ENCODE measurements at regions not wholly inside any gene's neighbourhood (a gene's known extent, or its start where the extent isn't known, plus 50 kb on each side); places are given as distances from the start of the nearest gene placed in this dataset.

DNA sequence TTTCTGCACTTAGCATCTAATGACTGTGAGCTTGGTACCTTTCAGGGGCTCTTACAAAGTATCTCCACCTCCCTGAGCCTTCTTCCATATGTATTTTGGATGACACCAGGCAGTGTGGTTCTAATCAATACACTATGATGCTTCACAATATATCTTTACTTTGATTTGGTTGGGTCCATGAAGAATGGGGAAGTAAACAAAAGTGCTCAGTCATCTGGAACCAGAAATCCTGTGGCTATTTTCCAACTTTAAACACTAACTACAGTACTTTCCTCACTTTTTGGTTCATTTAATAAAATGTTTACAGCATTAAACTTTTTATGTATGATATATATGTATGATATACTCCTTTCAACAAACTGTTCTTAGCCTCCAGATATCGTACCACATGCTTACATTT, 216.4 kb upstream of the AFF2 start:
- Histone ChIP-seq H3K27me3 (replicated peaks; ENCODE audit: insufficient read depth) (no peaks in the 10 kb centered on the region), H3K4me1 (replicated peaks) (no peaks in the 10 kb centered on the region), H3K27ac (no peak overlapping the region), H3K4me3 (no peak overlapping the region), H3K9me3 (no peaks in the 10 kb centered on the region), H3K36me3 (no peaks in the 10 kb centered on the region)
- no peak for TF ChIP-seq POLR2A (IDR thresholded peaks at IDR 0.05)
- DNase-seq (ENCODE audit: low spot score): no peak
- intact Hi-C loops (cut with DNase I): no loop called here
- 92% methylated on average over 1 of the region's 1 CpG for WGBS

DNA sequence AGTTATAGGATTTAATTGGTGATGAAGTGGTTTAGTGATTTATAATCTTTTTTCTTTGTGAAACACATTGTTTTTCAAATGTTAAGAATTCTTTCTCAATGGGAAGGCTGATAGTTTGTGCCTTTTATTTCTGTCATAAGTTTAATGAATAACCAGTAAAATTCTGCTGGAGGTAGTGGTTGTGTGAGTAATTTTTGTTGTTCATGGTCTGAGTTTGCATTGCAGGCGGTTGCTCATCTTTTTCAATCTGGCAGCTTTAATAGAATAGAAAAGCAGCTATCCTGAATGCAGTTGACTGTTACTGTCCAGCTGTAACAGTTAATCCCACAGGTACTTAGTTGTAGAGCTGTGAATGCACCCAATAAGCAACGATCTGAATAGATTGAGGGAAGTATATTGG, 215.6 kb upstream of the AFF2 start:
- intact Hi-C loops (cut with DNase I): no loop called here
- TF ChIP-seq POLR2AphosphoS5 (IDR thresholded peaks at IDR 0.05) (no peak), POLR2A (IDR thresholded peaks at IDR 0.05) (no peak)
- TF ChIP-seq, protein P1, sequence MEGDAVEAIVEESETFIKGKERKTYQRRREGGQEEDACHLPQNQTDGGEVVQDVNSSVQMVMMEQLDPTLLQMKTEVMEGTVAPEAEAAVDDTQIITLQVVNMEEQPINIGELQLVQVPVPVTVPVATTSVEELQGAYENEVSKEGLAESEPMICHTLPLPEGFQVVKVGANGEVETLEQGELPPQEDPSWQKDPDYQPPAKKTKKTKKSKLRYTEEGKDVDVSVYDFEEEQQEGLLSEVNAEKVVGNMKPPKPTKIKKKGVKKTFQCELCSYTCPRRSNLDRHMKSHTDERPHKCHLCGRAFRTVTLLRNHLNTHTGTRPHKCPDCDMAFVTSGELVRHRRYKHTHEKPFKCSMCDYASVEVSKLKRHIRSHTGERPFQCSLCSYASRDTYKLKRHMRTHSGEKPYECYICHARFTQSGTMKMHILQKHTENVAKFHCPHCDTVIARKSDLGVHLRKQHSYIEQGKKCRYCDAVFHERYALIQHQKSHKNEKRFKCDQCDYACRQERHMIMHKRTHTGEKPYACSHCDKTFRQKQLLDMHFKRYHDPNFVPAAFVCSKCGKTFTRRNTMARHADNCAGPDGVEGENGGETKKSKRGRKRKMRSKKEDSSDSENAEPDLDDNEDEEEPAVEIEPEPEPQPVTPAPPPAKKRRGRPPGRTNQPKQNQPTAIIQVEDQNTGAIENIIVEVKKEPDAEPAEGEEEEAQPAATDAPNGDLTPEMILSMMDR (IDR thresholded peaks at IDR 0.05): no peak
- no peak overlapping the region for H3K27ac ChIP-seq
- DNase-seq (ENCODE audit: low spot score): no peak
- no peaks in the 10 kb centered on the region for H3K9me3 ChIP-seq
- H3K27me3 ChIP-seq (replicated peaks; ENCODE audit: insufficient read depth): no peaks in the 10 kb centered on the region
- WGBS: 62% methylated on average over 2 of the region's 2 CpGs
- no peaks in the 10 kb centered on the region for H3K4me1 ChIP-seq (replicated peaks)
- no peak overlapping the region for H3K4me3 ChIP-seq
- H3K36me3 ChIP-seq: no peaks in the 10 kb centered on the region

DNA sequence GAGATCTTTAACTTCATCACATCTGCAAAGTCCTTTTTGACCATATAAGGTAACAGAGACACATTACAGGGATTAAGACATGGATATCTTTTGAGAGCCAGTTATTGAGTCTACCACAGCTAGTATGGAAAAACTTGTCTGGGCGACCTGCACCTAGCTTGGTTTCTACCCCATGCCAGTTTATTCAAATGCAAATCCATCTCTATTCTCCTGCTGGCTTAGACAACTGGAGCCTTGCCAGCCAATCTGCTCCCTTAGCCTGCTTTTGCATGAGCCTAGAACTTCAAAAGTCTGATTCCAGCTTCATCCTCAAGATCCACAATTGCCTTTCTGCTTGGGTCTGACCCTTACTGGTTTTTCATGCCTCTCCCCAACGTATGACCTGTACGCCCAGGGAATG, 212.0 kb upstream of the AFF2 start:
- Histone ChIP-seq H3K27me3 (replicated peaks; ENCODE audit: insufficient read depth) (no peaks in the 10 kb centered on the region), H3K27ac (no peak overlapping the region), H3K36me3 (no peaks in the 10 kb centered on the region), H3K4me1 (replicated peaks) (no peaks in the 10 kb centered on the region), H3K4me3 (no peak overlapping the region), H3K9me3 (no peaks in the 10 kb centered on the region)
- TF ChIP-seq, protein P1 (IDR thresholded peaks at IDR 0.05): no peak
- TF ChIP-seq POLR2AphosphoS5 (IDR thresholded peaks at IDR 0.05): no peak
- no peak for TF ChIP-seq POLR2A (IDR thresholded peaks at IDR 0.05)
- DNase-seq (ENCODE audit: low spot score): no peak
- WGBS: 88% methylated on average over 3 of the region's 3 CpGs
- intact Hi-C loops (cut with DNase I): no loop called here

DNA sequence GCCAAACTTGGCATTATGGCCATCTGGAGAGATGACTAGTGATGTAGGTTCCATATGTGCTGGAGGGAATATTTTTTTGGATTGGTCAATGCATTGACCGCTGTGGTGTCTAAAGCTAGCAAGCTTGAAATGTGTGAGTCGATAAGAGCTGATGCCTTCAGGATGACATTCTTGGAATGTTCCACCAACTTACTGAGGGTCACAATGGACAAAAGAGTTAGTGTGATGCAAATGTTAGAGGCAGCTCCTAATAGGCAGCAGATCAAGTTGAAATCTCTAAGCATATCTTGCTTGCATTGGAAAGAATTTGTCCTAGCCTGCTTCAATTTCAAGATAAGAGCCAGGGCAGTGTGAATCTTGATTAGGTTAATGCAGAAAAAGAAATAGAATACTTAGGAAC, 210.4 kb upstream of the AFF2 start:
- Histone ChIP-seq H3K27ac (no peak overlapping the region), H3K4me1 (replicated peaks) (no peaks in the 10 kb centered on the region), H3K4me3 (no peak overlapping the region), H3K36me3 (no peaks in the 10 kb centered on the region), H3K27me3 (replicated peaks; ENCODE audit: insufficient read depth) (no peaks in the 10 kb centered on the region), H3K9me3 (no peaks in the 10 kb centered on the region)
- TF ChIP-seq POLR2A (IDR thresholded peaks at IDR 0.05) (no peak), POLR2AphosphoS5 (IDR thresholded peaks at IDR 0.05) (no peak)
- TF ChIP-seq, protein P1 (IDR thresholded peaks at IDR 0.05): no peak
- DNase-seq (ENCODE audit: low spot score): no peak
- intact Hi-C loops (cut with DNase I): no loop called here
- WGBS: 84% methylated on average over 2 of the region's 2 CpGs

DNA sequence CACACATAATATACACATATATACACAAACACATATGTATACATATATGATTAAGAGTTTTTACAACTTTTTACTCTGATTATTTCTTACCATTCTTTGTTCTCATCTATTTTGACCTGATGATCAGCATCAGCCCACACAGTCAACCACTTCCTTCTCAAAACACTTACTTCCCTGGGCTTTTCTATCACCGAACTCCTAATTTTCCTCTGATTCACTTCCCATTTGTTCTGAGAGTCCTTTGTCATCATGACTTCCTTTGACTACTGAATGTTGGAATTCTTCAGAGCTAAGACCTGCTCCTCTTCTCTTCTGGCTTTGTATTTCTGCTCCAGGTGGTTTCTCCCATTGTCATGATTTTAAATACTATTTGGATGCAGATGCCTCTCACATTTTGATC, 209.5 kb upstream of the AFF2 start:
- Histone ChIP-seq H3K27ac (no peak overlapping the region), H3K4me1 (replicated peaks) (no peaks in the 10 kb centered on the region)

More for the DNA sequence above, 209.5 kb upstream of the AFF2 start:
- 76% methylated on average over 1 of the region's 1 CpG for WGBS
- Histone ChIP-seq H3K4me3 (no peak overlapping the region), H3K9me3 (no peaks in the 10 kb centered on the region), H3K27me3 (replicated peaks; ENCODE audit: insufficient read depth) (no peaks in the 10 kb centered on the region), H3K36me3 (no peaks in the 10 kb centered on the region)
- intact Hi-C loops (cut with DNase I): no loop called here
- no peak for DNase-seq (ENCODE audit: low spot score)
- TF ChIP-seq, protein P1 (IDR thresholded peaks at IDR 0.05): no peak
